H1 (cell line): ENCODE measurements at regions not wholly inside any gene's neighbourhood (a gene's known extent, or its start where the extent isn't known, plus 50 kb on each side); places are given as distances from the start of the nearest gene placed in this dataset.

Experiments used
- CHD1 ChIP-seq: IDR thresholded peaks from 2 replicates; pipeline ENCODE4 v1.6.1; 2012; ENCODE audit warnings: low read depth, low read length, improper control_type of control experiment
- KDM4A ChIP-seq: IDR thresholded peaks from one replicate; pipeline ENCODE4 v1.7.1; 2012; ENCODE audit warnings: low read depth, mild to moderate bottlenecking, moderate library complexity, low read length, inconsistent platforms; ENCODE audit not compliant: severe bottlenecking
- KDM5A ChIP-seq: fragments of 200-600 bp; IDR thresholded peaks from 2 replicates; pipeline ENCODE4 v1.7.1; 2012; ENCODE audit warnings: mild to moderate bottlenecking, low read length, inconsistent platforms, mixed read lengths
- NRF1 ChIP-seq: IDR thresholded peaks from 2 replicates; pipeline ENCODE4 v1.6.1; 2011; ENCODE audit warnings: mild to moderate bottlenecking, low read depth, low read length, improper control_type of control experiment
- SIN3A ChIP-seq, 2 experiments: IDR thresholded peaks in 1 of 2; conservative IDR thresholded peaks in 1 of 2; 2 replicates each; pipeline ENCODE4 v1.6.1; 2011 to 2012; ENCODE audit warnings: low read length in 2 of 2, improper control_type of control experiment in 1 of 2, low read depth in 1 of 2, mild to moderate bottlenecking in 1 of 2
- TF ChIP-seq, protein P1 (sequence below): fragments of 300-600 bp; sonication (generic); IDR thresholded peaks from 2 replicates; pipeline ENCODE4 v1.7.1; 2012; ENCODE audit warnings: low read length, moderate library complexity, mild to moderate bottlenecking, inconsistent platforms; ENCODE audit not compliant: insufficient replicate concordance
- TF ChIP-seq, protein P2 (sequence below): IDR thresholded peaks from 2 replicates; pipeline ENCODE4 v1.6.1; 2012; ENCODE audit warnings: inconsistent platforms

DNA sequence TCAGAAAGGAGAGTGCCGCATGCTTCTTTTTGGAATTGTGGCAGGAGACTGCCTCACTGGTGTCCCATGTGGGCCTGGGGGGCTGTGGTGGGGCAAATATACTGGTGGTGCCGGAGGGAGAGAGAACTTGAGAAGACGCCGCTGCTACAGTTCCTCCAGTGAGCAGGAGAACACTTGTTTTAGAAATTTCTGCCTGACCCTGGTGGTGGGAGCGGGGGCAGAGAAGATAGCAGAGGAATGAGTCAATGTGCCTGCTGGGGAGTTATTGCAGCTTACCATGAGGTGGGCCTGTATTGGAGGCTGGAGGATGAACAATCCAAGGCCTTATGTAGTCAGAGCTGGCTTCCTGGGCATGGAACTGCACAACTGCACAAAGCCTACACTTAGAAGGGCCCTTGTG, 211.8 kb downstream of the SNAPC1 start (continued):
- TF ChIP-seq, protein P1, sequence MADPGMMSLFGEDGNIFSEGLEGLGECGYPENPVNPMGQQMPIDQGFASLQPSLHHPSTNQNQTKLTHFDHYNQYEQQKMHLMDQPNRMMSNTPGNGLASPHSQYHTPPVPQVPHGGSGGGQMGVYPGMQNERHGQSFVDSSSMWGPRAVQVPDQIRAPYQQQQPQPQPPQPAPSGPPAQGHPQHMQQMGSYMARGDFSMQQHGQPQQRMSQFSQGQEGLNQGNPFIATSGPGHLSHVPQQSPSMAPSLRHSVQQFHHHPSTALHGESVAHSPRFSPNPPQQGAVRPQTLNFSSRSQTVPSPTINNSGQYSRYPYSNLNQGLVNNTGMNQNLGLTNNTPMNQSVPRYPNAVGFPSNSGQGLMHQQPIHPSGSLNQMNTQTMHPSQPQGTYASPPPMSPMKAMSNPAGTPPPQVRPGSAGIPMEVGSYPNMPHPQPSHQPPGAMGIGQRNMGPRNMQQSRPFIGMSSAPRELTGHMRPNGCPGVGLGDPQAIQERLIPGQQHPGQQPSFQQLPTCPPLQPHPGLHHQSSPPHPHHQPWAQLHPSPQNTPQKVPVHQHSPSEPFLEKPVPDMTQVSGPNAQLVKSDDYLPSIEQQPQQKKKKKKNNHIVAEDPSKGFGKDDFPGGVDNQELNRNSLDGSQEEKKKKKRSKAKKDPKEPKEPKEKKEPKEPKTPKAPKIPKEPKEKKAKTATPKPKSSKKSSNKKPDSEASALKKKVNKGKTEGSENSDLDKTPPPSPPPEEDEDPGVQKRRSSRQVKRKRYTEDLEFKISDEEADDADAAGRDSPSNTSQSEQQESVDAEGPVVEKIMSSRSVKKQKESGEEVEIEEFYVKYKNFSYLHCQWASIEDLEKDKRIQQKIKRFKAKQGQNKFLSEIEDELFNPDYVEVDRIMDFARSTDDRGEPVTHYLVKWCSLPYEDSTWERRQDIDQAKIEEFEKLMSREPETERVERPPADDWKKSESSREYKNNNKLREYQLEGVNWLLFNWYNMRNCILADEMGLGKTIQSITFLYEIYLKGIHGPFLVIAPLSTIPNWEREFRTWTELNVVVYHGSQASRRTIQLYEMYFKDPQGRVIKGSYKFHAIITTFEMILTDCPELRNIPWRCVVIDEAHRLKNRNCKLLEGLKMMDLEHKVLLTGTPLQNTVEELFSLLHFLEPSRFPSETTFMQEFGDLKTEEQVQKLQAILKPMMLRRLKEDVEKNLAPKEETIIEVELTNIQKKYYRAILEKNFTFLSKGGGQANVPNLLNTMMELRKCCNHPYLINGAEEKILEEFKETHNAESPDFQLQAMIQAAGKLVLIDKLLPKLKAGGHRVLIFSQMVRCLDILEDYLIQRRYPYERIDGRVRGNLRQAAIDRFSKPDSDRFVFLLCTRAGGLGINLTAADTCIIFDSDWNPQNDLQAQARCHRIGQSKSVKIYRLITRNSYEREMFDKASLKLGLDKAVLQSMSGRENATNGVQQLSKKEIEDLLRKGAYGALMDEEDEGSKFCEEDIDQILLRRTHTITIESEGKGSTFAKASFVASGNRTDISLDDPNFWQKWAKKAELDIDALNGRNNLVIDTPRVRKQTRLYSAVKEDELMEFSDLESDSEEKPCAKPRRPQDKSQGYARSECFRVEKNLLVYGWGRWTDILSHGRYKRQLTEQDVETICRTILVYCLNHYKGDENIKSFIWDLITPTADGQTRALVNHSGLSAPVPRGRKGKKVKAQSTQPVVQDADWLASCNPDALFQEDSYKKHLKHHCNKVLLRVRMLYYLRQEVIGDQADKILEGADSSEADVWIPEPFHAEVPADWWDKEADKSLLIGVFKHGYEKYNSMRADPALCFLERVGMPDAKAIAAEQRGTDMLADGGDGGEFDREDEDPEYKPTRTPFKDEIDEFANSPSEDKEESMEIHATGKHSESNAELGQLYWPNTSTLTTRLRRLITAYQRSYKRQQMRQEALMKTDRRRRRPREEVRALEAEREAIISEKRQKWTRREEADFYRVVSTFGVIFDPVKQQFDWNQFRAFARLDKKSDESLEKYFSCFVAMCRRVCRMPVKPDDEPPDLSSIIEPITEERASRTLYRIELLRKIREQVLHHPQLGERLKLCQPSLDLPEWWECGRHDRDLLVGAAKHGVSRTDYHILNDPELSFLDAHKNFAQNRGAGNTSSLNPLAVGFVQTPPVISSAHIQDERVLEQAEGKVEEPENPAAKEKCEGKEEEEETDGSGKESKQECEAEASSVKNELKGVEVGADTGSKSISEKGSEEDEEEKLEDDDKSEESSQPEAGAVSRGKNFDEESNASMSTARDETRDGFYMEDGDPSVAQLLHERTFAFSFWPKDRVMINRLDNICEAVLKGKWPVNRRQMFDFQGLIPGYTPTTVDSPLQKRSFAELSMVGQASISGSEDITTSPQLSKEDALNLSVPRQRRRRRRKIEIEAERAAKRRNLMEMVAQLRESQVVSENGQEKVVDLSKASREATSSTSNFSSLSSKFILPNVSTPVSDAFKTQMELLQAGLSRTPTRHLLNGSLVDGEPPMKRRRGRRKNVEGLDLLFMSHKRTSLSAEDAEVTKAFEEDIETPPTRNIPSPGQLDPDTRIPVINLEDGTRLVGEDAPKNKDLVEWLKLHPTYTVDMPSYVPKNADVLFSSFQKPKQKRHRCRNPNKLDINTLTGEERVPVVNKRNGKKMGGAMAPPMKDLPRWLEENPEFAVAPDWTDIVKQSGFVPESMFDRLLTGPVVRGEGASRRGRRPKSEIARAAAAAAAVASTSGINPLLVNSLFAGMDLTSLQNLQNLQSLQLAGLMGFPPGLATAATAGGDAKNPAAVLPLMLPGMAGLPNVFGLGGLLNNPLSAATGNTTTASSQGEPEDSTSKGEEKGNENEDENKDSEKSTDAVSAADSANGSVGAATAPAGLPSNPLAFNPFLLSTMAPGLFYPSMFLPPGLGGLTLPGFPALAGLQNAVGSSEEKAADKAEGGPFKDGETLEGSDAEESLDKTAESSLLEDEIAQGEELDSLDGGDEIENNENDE: no peak
- TF ChIP-seq NRF1 (no peak), CHD1 (no peak), SIN3A (conservative IDR thresholded peaks at IDR 0.05 in 1 of 2, IDR thresholded peaks at IDR 0.05 in 1 of 2; ENCODE audit: low read depth in 1 of 2, low read length in 2 of 2) (no peak), KDM5A (no peak), KDM4A (no peak)
- TF ChIP-seq, protein P2, sequence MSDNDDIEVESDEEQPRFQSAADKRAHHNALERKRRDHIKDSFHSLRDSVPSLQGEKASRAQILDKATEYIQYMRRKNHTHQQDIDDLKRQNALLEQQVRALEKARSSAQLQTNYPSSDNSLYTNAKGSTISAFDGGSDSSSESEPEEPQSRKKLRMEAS: no peak
